Posterior cingulate gyrus (tissue), 11 donors: ENCODE measurements at regions not wholly inside any gene's neighbourhood (a gene's known extent, or its start where the extent isn't known, plus 50 kb on each side); places are given as distances from the start of the nearest gene placed in this dataset.

Experiments used
- DNase-seq, 10 donors: peaks; one replicate each; pipeline versions ENCODE4 v3.0.0 to v3.0.0-alpha.2; 2020 to 2021; ENCODE audit warnings: mixed read lengths in 3 of 10
- intact Hi-C: fragments of 100-400 bp; cut with DNase I; formaldehyde crosslinking; loops from one replicate; pipeline ENCODE4 v1.15.1; 2023

DNA sequence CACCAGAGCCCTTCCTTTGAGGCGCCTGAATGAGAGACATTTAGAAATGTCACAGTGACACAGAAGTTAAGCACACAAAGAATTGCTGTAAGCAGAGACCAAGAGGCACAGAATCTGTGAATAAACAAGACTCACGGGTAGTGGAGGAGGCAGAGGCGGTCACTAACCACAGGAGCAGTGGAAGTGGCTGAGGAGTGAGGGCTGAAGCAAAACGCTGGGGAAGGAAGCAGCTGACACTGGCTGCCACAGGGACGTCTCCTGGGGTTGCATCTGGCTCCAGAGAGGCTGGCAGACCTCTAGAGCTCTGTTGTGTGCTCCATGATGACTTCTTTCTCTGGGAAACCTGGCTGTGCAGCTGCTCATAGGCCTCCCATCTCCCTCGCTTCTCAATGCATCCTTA is 65.0 kb upstream of the SLC2A12 start:
- peak in 5 of 10 donors; percentile 12 to 84 (median 63) for DNase-seq
- intact Hi-C loops, result no loop called here

DNA sequence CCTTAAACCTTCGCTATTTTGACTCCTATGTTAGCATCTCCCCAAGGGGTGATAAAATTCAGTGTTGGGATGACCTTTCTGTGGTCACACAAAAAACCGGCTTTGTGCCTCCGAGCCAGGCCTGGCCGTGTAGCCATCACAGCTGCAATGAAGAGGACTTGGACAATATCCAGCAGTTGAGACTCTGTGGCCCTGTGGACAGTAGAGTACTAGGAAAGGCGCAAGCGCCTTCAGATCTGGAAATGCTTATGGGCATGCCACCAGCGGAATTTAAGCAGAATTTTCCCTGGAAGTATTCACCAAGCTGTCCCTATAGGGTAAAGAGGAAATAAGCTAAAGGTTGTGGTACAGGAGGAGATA is 63.3 kb upstream of the SLC2A12 start:
- intact Hi-C loops, result no loop called here
- DNase-seq, result peak in 7 of 10 donors; percentile 32 to 90 (median 64)

DNA sequence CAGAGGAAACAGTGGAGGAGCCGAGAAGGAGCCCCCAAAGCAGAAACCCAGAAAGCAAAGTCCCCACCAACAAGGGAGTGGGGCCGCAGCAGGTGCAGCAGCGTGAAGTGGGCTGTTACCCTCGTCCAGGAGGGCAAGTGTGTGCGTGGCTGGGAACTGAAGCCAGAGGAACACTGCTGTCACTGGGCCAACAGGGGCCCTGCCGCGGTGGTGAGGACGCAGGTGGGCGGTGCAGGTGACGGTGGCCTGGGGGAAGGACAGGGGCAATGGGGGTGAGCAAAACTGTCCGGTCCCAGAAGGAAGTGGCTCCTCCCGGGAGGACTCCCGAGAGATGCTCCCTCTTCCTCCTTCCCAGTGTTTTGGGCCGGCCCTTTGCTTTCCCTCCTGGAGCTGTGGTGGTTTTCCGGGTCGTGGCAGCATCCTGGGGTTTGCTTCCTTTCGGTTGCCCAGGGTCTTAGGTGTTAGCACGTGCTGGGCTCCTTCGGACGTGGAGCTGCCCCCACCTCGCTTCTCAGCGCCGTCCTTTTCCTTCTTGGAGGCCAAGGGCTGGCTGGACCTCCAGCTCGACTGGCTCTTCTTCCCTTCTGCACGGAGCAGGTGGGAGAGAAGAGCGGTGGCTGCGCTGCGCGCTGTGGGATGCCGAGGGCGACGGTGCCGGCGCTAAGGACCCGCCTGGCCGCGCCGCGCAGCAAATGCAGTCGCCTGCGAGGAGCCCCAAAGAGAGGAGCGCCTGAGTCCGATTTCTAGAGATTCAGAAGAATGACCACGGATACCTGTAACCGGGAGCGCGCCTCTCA is 62.7 kb upstream of the SLC2A12 start:
- intact Hi-C loops, result no loop called here

DNA sequence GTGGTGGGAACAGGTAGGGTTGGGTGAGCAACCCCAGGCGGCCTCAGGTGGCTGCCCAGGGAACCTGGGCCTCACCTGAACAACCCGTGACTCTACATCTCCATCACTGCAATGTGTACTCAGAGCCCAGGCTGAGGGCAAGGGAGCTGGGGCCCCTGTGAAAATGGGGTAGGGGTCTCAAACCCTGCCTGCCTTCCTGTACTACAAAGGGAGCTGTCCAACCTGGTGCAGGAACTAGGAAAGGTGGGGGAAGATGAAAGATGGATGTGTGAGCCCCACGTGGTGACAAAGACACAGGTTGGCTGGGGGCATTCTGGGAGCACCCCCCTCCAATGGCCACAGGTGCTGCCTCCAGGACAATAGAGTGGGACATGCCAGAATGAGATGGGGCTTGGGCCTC is 62.1 kb upstream of the SLC2A12 start:
- DNase-seq, result no peak
- intact Hi-C loops, result no loop called here

More for the DNA sequence above, 62.7 kb upstream of the SLC2A12 start:
- peak in 4 of 10 donors; percentile 33 to 87 (median 69) for DNase-seq

DNA sequence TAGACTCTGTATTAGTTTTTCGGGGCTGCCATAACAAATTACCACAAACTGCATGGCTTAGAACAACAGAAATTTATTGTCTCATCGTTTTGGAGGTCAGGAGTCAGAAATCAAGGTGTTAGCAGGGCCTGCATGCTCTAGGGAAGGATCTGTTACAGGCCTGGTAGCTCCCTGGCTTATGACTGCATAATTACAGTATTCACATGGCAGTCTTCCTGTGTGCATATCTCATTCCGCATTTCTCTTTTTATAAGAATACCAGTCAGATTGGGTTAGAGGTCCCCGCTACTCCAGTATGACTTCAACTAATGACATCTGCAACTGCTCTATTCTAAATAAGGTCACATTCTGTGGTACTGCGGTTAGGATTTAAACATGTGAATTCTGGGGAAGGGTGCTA is 59.3 kb upstream of the SLC2A12 start:
- DNase-seq, result no peak
- intact Hi-C loops, result no loop called here

DNA sequence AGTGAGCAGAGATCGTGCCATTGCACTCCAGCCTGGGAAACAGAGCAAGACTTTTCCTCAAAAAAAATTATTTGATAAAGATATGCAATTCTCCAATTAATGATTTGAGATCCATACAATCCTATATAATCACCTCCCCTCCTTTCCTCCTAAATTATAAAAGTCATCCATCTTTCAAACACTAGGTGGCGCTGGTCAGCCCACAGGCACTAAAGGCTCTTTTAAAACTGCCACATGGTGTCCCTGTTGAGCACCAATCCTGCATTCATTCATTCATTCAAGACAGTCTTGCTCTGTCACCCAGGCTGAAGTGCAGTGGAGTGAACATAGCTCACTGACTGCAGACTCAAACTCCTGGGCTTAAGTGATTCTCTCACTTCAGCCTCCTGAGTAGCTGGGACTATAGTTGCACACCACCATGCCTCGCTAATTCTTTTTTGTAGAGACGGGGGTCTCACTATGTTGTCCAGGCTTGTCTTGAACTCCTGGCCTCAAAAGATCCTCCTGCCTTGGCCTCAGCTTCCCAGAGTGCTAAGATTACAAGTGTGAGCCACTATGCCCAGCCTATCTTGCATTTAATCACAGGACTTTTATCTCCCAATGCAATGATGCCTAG is 58.7 kb upstream of the SLC2A12 start:
- DNase-seq, result no peak
- intact Hi-C loops, result no loop called here

DNA sequence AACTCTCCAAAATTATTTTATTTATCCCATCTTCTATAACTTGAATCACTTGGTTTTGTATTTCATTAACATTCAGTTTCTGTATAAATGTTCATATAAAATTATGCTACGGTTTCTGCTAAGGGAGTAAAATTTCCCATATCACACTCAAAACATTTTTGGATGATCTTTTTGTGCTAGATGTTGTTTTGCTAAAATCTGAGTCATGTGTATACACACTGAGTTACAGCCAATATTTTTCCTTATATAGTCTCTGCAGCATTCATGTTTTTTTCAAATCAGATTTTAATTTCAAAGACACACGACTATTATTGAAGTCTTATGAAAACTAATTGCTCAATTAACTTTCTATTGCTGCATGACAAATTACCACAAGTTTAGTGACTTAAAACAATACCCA is 54.3 kb upstream of the SLC2A12 start:
- DNase-seq, result no peak
- intact Hi-C loops, result no loop called here

DNA sequence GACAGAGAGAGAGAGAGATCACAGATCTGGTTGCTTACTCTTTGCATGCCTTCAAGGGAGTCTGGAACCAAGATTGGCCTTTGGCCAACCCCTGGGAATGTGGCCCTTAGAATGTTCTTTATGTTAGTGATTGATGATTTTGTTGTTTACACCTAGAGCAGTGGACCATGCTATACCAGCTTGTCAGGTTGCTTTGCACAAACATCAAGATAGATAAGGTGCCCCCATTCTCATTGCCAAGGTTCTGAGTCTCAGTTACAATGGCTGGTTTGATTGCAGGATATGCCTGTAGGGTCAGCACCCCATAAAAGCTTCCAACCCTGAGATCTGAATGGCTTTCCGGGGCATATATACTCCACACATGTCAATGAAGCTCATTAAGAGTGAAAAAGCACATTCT is 53.5 kb upstream of the SLC2A12 start:
- DNase-seq, result no peak
- intact Hi-C loops, result no loop called here

DNA sequence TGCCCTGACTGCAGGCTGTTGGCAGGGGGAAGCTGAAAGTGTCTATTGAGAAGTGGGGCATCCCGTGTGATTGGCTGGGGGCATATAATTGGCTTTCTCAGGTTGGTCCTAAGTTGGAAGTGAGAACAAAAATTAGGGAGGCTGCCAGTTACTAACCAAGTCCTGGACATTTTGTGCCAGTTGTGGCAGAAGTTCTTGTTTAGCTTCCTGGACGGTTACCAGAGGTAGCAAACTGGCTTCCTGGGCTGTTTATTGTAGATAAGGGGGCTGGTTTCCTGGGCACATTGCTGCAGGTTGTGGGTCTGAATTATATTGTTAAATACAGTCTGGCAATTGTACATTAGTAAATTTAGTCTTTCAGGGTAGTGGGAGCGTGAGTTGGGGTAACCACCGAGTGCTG is 50.6 kb upstream of the SLC2A12 start:
- intact Hi-C loops, result no loop called here

More for the DNA sequence above, 50.6 kb upstream of the SLC2A12 start:
- no peak for DNase-seq
